Hepatocyte (in vitro differentiated cells): ENCODE measurements at regions not wholly inside any gene's neighbourhood (a gene's known extent, or its start where the extent isn't known, plus 50 kb on each side); places are given as distances from the start of the nearest gene placed in this dataset.

Source experiments
- EZH2 ChIP-seq: fragments of 200-600 bp; sonication (generic); IDR thresholded peaks from 2 replicates; pipeline ENCODE4 v1.6.1; 2016; ENCODE audit warnings: antibody characterized with exemption, mild to moderate bottlenecking, borderline replicate concordance
- TF ChIP-seq, protein P1 (sequence below): fragments of 200-600 bp; sonication (generic); IDR thresholded peaks from 2 replicates; pipeline ENCODE4 v1.5.1; 2016; ENCODE audit warnings: antibody characterized with exemption, mild to moderate bottlenecking; ENCODE audit not compliant: poor library complexity

DNA sequence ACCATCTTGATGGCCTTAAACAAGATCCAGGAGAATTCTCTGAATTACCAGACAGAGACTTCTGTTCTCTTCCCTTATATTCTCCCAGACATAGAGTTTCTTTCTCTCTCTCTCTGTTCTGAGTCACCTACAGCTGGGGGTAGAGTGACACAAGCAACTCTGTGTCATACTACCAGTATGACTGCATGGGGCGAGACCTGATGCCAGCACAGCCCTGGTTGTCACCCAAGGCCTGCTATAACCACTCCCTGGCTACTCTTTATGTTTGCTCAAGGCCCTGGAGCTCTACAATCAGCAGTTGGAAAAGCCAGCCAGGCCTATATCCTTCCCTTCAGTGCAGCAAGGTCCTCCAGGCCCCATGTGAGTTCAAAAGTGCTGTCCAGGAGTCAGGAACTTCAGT, 114.2 kb upstream of the TENT5D start:
- TF ChIP-seq, protein P1, sequence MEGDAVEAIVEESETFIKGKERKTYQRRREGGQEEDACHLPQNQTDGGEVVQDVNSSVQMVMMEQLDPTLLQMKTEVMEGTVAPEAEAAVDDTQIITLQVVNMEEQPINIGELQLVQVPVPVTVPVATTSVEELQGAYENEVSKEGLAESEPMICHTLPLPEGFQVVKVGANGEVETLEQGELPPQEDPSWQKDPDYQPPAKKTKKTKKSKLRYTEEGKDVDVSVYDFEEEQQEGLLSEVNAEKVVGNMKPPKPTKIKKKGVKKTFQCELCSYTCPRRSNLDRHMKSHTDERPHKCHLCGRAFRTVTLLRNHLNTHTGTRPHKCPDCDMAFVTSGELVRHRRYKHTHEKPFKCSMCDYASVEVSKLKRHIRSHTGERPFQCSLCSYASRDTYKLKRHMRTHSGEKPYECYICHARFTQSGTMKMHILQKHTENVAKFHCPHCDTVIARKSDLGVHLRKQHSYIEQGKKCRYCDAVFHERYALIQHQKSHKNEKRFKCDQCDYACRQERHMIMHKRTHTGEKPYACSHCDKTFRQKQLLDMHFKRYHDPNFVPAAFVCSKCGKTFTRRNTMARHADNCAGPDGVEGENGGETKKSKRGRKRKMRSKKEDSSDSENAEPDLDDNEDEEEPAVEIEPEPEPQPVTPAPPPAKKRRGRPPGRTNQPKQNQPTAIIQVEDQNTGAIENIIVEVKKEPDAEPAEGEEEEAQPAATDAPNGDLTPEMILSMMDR = no peak
- TF ChIP-seq EZH2 = no peak
